Endothelial cell of umbilical vein (primary cell): ENCODE measurements at regions not wholly inside any gene's neighbourhood (a gene's known extent, or its start where the extent isn't known, plus 50 kb on each side); places are given as distances from the start of the nearest gene placed in this dataset.

Source experiments
- BruUV-seq: library from RNA; stranded (reverse); fragments of 400-500 nt; replicated peaks from 2 replicates; lab custom pipeline; 2021; lab: Mats Ljungman, UMichigan
- CTCF ChIA-PET: fragments of 300-600, 350-600 bp; sonication (Branson Sonifier 250); formaldehyde crosslinking; loops from one replicate; lab custom pipeline; 2021; ENCODE audit warnings: antibody characterized with exemption, inconsistent platforms; lab: Charles Lee
- POLR2A ChIA-PET: fragments of 300-600, 350-600 bp; sonication (Branson Sonifier 250); formaldehyde crosslinking; loops from one replicate; lab custom pipeline; 2021; ENCODE audit warnings: antibody characterized with exemption, inconsistent platforms; lab: Charles Lee
- DNase-seq: peaks from one replicate; pipeline ENCODE4 v3.0.0-alpha.2; 2011; ENCODE audit warnings: low read depth, low spot score
- FAIRE-seq: peaks from 2 replicates; lab custom pipeline; 2011; peaks lifted over from hg19 to GRCh38; lab: Jason Lieb, UNC
- H2AFZ ChIP-seq: 2 replicates; pipeline ENCODE4 v1.6.0; 2012; ENCODE audit warnings: low read depth, low read length, control low read depth, inconsistent platforms
- H3K27ac ChIP-seq: 2 replicates; pipeline ENCODE4 v1.5.1; 2011; ENCODE audit warnings: low read depth, mild to moderate bottlenecking, control low read depth, low read length, moderate library complexity; ENCODE audit not compliant: insufficient read depth
- H3K27me3 ChIP-seq, 2 experiments: 2 replicates each; pipeline versions ENCODE4 v1.6.0 to v1.6.1; 2011; ENCODE audit warnings: low read length in 2 of 2, mixed read lengths in 1 of 2; ENCODE audit not compliant: control insufficient read depth in 2 of 2, insufficient read depth in 2 of 2
- H3K36me3 ChIP-seq, 2 experiments: 2 replicates in 1 of 2; 3 replicates in 1 of 2; pipeline ENCODE4 v1.5.1; 2011; ENCODE audit warnings: low read length in 2 of 2, mild to moderate bottlenecking in 1 of 2, moderate library complexity in 1 of 2; ENCODE audit not compliant: control insufficient read depth in 2 of 2, insufficient read depth in 2 of 2; ENCODE audit errors: extremely low read depth in 1 of 2
- H3K4me1 ChIP-seq: 3 replicates; pipeline ENCODE4 v1.5.1; 2011; ENCODE audit warnings: mild to moderate bottlenecking, low read length; ENCODE audit not compliant: control insufficient read depth, insufficient read depth; ENCODE audit errors: extremely low read depth
- H3K4me2 ChIP-seq: 2 replicates; pipeline ENCODE4 v1.6.1; 2011; ENCODE audit warnings: low read length, control low read depth, mixed read lengths; ENCODE audit not compliant: insufficient read depth
- H3K4me3 ChIP-seq, 3 experiments: fragments of 200-600 bp in 1 of 3; sonication (generic), shearing (Covaris generic) in 1 of 3; replicated peaks in 1 of 3; 2 replicates each; pipeline ENCODE4 v1.5.1; 2011 to 2016; ENCODE audit warnings: control low read depth in 3 of 3, low read length in 3 of 3, mild to moderate bottlenecking in 2 of 3, inconsistent platforms in 1 of 3, low read depth in 1 of 3, moderate library complexity in 1 of 3; ENCODE audit not compliant: insufficient read depth in 1 of 3
- H3K79me2 ChIP-seq: 2 replicates; pipeline ENCODE4 v1.6.0; 2012; ENCODE audit warnings: low read length, inconsistent platforms; ENCODE audit not compliant: control insufficient read depth, insufficient read depth
- H3K9ac ChIP-seq: replicated peaks from 2 replicates; pipeline ENCODE3; 2011; ENCODE audit warnings: low read length, control low read depth; ENCODE audit not compliant: insufficient read depth; ENCODE audit errors: extremely low read depth
- H3K9me1 ChIP-seq: replicated peaks from 3 replicates; pipeline ENCODE4 v1.6.0; 2011; ENCODE audit warnings: mild to moderate bottlenecking, low read length; ENCODE audit not compliant: control insufficient read depth, insufficient read depth; ENCODE audit errors: extremely low read depth
- H3K9me3 ChIP-seq: replicated peaks from 2 replicates; pipeline ENCODE4 v1.5.1; 2012; ENCODE audit warnings: low read length, inconsistent platforms; ENCODE audit not compliant: control insufficient read depth, insufficient read depth
- H4K20me1 ChIP-seq: replicated peaks from 2 replicates; pipeline ENCODE3; 2011; ENCODE audit warnings: mild to moderate bottlenecking, low read length; ENCODE audit not compliant: control insufficient read depth, insufficient read depth; ENCODE audit errors: extremely low read depth
- CTCF ChIP-seq, 2 donors: IDR thresholded peaks; 1 replicate in 1 of 2; 2 replicates in 1 of 2; pipeline ENCODE4 v1.5.1; 2011; ENCODE audit warnings: low read length in 2 of 2, mild to moderate bottlenecking in 2 of 2, moderate library complexity in 2 of 2, control low read depth in 1 of 2, inconsistent platforms in 1 of 2, low read depth in 1 of 2; ENCODE audit not compliant: insufficient read depth in 1 of 2; ENCODE audit errors: extremely low read depth in 1 of 2
- EZH2 ChIP-seq: IDR thresholded peaks from 2 replicates; pipeline ENCODE4 v1.6.1; 2012; ENCODE audit warnings: borderline replicate concordance, low read depth, mild to moderate bottlenecking, moderate library complexity, low read length, inconsistent platforms; ENCODE audit not compliant: severe bottlenecking
- FOS ChIP-seq: IDR thresholded peaks from 2 replicates; pipeline ENCODE4 v1.6.1; 2011; ENCODE audit warnings: mild to moderate bottlenecking, low read length, moderate library complexity, borderline replicate concordance; ENCODE audit not compliant: insufficient read depth
- GATA2 ChIP-seq: IDR thresholded peaks from 2 replicates; pipeline ENCODE4 v1.7.0; 2011; ENCODE audit warnings: low read depth, mild to moderate bottlenecking, moderate library complexity, mixed read lengths, low read length; ENCODE audit not compliant: insufficient read length, insufficient read depth
- JUN ChIP-seq: IDR thresholded peaks from 2 replicates; pipeline ENCODE4 v1.6.1; 2011; ENCODE audit warnings: borderline replicate concordance, low read depth; ENCODE audit not compliant: insufficient read length, insufficient read depth
- MYC ChIP-seq: IDR thresholded peaks from one replicate; pipeline ENCODE4 v1.6.1; 2011; ENCODE audit warnings: mild to moderate bottlenecking, low read depth, low read length
- POLR2A ChIP-seq: IDR thresholded peaks from 2 replicates; pipeline ENCODE4 v1.6.1; 2012; ENCODE audit warnings: low read depth, mild to moderate bottlenecking, control low read depth, low read length
- POLR2AphosphoS5 ChIP-seq: IDR thresholded peaks from 2 replicates; pipeline ENCODE4 v1.6.1; 2012; ENCODE audit warnings: low read depth, mild to moderate bottlenecking, control low read depth, low read length, moderate library complexity; ENCODE audit not compliant: insufficient read depth
- dilution Hi-C: fragments of 300-500 bp; cut with MboI; formaldehyde crosslinking; loops from one replicate; pipeline ENCODE4 v1.15.0; 2019; ENCODE audit warnings: low sequenced_read_pairs; ENCODE audit not compliant: extremely low pct_ligation_motif_present
- intact Hi-C: fragments of 100-400 bp; cut with micrococcal nuclease; formaldehyde crosslinking; loops from one replicate; pipeline ENCODE4 v1.10.0; 2022
- TF ChIP-seq, protein P1 (sequence below): IDR thresholded peaks from 2 replicates; pipeline ENCODE4 v1.6.1; 2011; ENCODE audit not compliant: insufficient read depth, insufficient read length

DNA sequence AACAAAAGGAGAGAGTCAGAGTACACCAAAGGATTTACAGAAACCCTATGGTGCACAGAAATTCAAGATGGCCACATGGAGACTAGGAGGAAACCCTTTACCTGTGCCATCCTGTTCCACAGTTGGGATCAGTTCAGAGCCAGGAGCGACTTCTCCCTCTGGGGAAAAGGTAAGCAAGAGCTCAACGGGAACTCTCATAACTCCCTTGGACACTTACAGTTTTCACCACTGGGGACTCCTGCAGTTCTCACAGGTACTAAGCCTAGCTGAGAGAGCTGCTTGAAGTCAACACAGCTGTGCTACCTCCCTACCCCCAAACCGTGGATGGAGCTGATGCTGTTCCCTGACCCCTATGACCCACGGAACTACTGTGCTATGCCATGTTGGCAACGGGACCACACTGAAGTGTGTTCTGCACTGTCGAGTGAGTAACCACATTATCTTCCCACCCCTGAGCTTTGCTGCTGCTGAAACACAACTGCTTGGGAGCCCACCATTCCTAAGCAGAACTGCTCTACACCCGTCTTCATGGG lies 606.8 kb downstream of the GBE1 start:
- Histone ChIP-seq H3K4me3 (no peak overlapping the region), H3K79me2 (no peaks in the 10 kb centered on the region), H4K20me1 (no peaks in the 10 kb centered on the region), H3K4me1 (peaks cover 6% of the 10 kb centered on the region), H3K9ac (no peak overlapping the region), H3K27ac (no peak overlapping the region), H3K36me3 (no peaks in the 10 kb centered on the region), H3K27me3 (no peaks in the 10 kb centered on the region), H3K9me3 (no peaks in the 10 kb centered on the region), H2AFZ (no peak overlapping the region), H3K9me1 (no peaks in the 10 kb centered on the region), H3K4me2 (no peak overlapping the region)
- no TSS peak for BruUV-seq
- DNase-seq = no peak
- intact Hi-C loops = loop anchor here (1.0 to 5.0 kb wide), 2 partner anchors 49 to 63 kb away; no protein-coding TSS in a partner anchor
- CTCF ChIA-PET = no interaction called here
- POLR2A ChIA-PET = no interaction called here
- TF ChIP-seq, protein P1, sequence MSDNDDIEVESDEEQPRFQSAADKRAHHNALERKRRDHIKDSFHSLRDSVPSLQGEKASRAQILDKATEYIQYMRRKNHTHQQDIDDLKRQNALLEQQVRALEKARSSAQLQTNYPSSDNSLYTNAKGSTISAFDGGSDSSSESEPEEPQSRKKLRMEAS = no peak
- TF ChIP-seq FOS = no peak
- TF ChIP-seq MYC = no peak
- no peak for TF ChIP-seq GATA2
- TF ChIP-seq POLR2A = no peak
- no peak for TF ChIP-seq EZH2
- TF ChIP-seq POLR2AphosphoS5 = no peak
- no peak for TF ChIP-seq CTCF (IDR thresholded peaks at IDR 0.05; ENCODE audit: extremely low read depth in 1 of 2, insufficient read depth in 1 of 2, low read depth in 1 of 2, low read length in 2 of 2)
- TF ChIP-seq JUN = no peak
- FAIRE-seq = no peak
- dilution Hi-C loops = no loop called here
